ENCODE measurements at regions not wholly inside any gene's neighbourhood (a gene's known extent, or its start where the extent isn't known, plus 50 kb on each side); places are given as distances from the start of the nearest gene placed in this dataset.

GRCh38 chrX:3178329-3178728 is 137.1 kb downstream of the ARSF start:
- TF ChIP-seq, protein P1, sequence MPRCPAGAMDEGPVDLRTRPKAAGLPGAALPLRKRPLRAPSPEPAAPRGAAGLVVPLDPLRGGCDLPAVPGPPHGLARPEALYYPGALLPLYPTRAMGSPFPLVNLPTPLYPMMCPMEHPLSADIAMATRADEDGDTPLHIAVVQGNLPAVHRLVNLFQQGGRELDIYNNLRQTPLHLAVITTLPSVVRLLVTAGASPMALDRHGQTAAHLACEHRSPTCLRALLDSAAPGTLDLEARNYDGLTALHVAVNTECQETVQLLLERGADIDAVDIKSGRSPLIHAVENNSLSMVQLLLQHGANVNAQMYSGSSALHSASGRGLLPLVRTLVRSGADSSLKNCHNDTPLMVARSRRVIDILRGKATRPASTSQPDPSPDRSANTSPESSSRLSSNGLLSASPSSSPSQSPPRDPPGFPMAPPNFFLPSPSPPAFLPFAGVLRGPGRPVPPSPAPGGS (IDR thresholded peaks at IDR 0.05) = no peak
- TF ChIP-seq KDM5A (IDR thresholded peaks at IDR 0.05) (no peak), CTCF (IDR thresholded peaks at IDR 0.05) (no peak), HDAC2 (IDR thresholded peaks at IDR 0.05) (no peak), ZNF302 (CRISPR knock-in tag; IDR thresholded peaks at IDR 0.05) (no peak)

All from A549 (cell line).